ENCODE measurements at regions not wholly inside any gene's neighbourhood (a gene's known extent, or its start where the extent isn't known, plus 50 kb on each side); places are given as distances from the start of the nearest gene placed in this dataset.

GRCh38 chr5:61886214-61886613 lies 419.8 kb upstream of the KIF2A start:
- no peak for TF ChIP-seq CTCF (IDR thresholded peaks at IDR 0.05)
- no peak for TF ChIP-seq POLR2A (IDR thresholded peaks at IDR 0.05)

Data from sigmoid colon (tissue), 3 donors.